Sciatic nerve (tissue), 2 donors: ENCODE measurements at regions not wholly inside any gene's neighbourhood (a gene's known extent, or its start where the extent isn't known, plus 50 kb on each side); places are given as distances from the start of the nearest gene placed in this dataset.

Experiments
- ATAC-seq: fragments of 200-7000 bp; cut with Tn5 transposase; one replicate; pipeline ENCODE4 v1.9.1; 2020; ENCODE audit warnings: mild to moderate bottlenecking, moderate library complexity
- DNase-seq: peaks from one replicate; pipeline ENCODE4 v3.0.0-alpha.2; 2020; ENCODE audit warnings: low spot score
- intact Hi-C: fragments of 100-400 bp; cut with DNase I; formaldehyde crosslinking; loops from one replicate; pipeline ENCODE4 v1.14.2; 2022
- donor health status: DM: no; HTN: no; CAD: no.
- donor health status: DM: no; HTN: no; CAD: no.

DNA sequence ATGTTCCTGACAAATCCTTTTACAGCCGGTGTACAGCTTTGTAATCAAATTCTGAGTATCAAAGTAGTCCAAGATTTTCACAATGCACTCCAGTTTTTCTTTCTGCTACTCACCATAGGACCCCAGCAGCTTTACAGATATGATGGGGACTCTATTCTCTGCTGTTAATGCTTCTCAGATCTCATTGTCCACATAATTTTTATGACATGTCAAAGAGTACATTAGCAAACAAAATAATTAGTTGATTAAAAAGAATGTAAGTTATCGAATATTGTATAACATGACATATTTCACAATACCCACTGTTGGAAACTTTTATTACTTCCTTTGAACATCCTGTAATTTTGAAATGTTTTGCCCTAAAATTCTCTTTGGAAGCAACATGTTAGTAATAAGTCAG lies 81.4 kb upstream of the KIAA1217 start:
- intact Hi-C loops = no loop called here
- DNase-seq (no peak), ATAC-seq (no peak)

DNA sequence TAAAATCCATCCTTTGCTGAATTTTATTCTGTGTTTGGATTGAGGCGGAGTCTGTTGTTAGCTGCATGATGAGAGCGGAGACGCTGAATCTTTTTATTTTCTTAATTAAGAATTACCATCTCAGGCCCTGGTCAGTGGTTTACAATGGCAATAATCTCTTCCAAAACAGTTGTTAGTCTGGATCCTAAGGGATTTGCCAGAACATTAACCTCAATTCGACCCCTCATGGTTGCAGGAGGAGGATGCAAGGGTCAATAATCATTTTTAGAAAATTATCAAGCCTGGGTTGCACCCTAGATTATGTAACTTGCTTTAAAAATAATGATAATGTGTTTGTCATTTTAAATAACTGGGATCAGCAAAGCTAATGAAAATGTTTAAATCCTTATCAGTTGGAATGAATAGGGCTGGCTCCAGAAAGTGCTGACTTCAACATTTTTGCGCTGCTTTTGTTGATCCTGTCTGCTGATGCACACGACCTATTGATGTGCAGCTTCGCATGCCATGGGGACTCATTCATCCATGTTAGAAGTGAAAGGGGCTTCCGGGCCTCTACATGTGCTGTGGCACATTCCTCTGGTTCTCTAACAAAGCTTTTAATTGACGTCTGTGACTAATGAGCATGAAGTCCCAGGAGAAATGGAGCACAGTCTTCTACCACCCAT lies 80.7 kb upstream of the KIAA1217 start:
- ATAC-seq = no peak
- intact Hi-C loops = no loop called here
- no peak for DNase-seq

DNA sequence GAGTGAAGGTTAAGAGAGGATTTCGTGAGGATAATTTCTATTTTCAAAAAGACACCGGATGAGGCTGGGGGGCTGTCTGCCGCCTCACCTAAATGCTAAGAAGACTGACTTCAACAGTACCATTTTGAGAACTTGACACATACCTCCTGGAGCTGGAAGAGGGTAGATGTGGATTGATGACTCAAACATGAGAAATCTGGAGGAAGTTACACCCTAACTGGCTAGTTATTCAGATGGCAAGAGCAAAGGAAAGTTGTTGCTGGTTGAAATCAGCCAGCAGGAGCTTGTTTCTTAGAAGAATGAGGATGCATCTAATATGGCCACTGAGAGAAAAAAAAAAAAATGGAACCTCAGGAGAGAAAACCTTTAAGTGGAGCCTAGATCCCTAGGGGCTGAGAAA lies 76.2 kb upstream of the KIAA1217 start:
- ATAC-seq (no peak), DNase-seq (no peak)
- intact Hi-C loops = no loop called here

DNA sequence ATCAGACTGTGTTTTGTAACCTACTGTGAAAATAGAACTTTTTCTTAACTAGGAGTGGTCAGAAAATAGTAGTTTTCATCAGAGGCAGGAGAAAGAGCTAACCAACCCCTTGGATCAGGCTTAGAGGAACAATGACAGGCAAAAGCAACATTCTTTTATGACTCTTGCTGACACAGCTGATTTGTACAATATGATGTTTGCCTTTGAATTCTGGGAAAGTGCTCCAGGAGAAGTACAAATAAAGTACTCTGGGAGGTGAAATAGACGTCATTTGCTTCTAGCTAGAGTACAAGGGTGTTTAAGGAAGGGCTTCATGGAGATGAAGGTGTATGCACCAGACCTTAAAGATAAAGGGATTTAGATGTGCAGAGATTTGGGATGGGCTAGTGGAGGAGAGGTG lies 75.1 kb upstream of the KIAA1217 start:
- DNase-seq (no peak), ATAC-seq (no peak)
- intact Hi-C loops = no loop called here

DNA sequence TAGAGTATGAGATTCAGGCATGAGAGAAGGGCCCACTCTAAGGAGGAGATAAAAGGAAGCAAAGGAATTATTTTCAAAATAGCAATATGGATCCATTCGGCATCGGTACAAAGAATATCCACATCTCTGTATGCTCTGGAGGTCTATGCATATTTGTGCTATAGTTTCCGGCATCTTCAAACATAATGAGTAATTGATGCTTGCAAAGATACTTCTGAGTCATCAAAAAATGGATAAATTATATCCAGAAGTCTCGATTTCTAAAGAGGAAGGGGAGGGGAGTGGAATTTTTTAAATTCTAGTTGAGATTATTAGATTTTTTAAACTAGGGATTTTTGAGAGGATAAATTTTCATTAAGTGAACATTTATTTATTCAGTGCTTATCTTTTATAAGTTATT lies 72.9 kb upstream of the KIAA1217 start:
- ATAC-seq (no peak), DNase-seq (no peak)
- intact Hi-C loops = no loop called here

DNA sequence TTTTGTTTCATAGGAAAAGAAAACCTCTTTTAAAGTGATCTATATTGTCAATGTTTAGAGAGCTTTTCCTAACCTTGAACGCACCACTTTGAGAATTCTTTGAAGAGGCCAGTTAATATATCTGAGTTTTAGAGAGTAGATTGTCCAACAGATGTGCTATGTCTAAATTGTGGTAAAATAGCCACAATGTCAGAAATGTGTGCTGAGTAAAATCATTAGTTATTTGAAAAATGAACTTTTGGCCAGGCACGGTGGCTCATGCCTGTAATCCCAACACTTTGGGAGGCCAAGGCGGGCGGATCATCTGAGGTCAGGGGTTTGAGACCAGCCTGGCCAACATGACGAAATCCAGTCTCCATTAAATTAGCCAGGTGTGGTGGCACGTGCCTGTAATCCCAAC lies 61.6 kb upstream of the KIAA1217 start:
- ATAC-seq = no peak
- no peak for DNase-seq
- intact Hi-C loops = no loop called here

DNA sequence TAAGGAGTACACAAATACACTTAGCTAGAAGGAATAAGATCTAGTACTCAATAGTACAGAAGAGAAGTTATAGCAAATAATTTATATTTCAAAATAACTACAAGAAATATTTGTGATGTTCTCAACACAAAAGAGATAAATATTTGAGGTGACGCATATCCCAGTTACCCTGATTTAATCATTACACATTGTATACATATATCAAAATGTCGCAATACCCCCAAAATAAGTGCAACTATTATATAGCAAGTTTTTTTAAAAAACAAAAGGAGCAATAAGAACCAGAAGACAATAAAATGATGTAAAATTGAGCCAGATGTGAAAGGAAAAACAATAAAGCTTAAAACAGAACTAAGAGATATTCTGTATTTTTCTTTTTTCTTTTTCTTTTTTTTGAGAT lies 59.3 kb upstream of the KIAA1217 start:
- ATAC-seq (no peak), DNase-seq (no peak)
- intact Hi-C loops = loop anchor here (1.0 kb wide), 1 partner anchor 9 kb away; no protein-coding TSS in a partner anchor

DNA sequence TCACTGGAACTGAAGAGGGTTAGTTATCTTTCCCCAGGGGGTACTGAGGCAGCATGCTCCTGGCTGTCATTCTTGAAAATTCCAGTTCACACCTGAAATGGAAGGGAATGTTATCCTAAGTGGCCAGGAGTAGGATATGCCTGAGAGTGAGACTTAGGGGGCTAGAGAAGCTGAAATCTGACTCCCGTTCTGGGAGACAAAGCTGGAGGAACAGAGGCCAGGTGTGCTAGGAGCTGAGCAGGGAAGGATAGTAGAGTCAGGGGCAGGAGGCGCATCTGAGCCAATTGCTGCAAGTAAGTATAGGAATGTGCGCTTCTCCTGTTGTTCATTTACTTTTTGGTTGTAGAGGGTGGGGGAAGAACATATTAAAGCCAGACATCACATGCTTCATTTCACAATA lies 58.1 kb upstream of the KIAA1217 start:
- DNase-seq = no peak
- intact Hi-C loops = loop anchor here (1.0 kb wide), 1 partner anchor 7 kb away; no protein-coding TSS in a partner anchor
- ATAC-seq = no peak

DNA sequence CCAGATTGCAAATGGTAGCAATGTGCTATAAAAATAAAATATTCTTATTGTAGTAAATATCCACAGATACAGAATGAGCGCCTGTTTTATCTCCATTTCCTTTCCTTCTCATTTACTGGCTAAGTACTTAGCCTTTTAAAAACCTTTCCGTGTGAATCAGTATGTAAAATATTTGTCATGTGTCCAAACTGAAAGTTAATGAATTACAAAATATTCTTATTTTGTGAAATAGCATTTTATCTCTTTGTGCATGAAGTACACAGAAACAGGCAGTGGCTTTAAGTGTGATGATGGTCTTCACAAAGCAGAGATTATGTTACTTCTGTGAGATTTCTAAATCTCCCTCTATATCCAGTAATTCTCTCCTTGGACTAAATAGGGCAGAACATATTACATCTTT lies 56.7 kb upstream of the KIAA1217 start:
- intact Hi-C loops = no loop called here
- ATAC-seq = no peak
- DNase-seq = no peak

DNA sequence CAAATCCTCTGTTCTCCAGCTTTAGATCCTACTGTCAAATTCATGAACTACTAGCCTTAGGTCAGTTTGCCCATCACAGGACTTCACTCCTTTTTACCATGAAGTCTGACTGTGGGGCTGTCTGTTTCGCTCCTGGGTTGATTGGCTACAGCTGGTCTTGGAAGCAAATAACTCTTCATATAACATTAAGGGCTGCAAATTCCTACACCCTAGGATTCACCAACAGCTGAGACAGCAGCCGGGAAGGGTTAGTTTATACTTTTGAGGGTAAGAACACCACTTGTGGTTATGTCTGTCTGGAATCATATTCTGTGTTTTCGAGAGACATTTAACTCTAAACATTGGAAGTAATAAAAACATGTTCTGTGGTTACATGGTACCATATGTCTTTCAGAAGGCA lies 55.9 kb upstream of the KIAA1217 start:
- no peak for DNase-seq
- no peak for ATAC-seq
- intact Hi-C loops = no loop called here

DNA sequence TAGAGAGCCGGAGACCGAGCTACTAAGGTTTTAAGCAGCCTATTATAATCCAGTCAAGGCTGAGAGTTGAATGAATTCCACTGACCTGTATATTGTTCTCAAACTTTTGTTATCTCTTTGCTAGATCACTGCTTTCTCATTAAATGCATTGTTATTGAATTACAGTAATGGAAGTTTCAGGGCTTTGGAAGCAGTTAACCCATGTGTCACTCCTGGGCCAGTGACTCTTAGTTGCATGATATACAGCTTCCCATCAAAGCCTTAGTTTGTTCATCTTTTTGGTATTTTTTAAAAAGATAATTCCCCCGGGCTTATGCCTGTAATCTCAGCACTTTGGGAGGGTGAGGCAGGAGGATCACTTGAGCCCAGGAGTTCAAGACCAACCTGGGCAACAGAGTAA lies 55.4 kb upstream of the KIAA1217 start:
- intact Hi-C loops = no loop called here
- DNase-seq (no peak), ATAC-seq (no peak)

DNA sequence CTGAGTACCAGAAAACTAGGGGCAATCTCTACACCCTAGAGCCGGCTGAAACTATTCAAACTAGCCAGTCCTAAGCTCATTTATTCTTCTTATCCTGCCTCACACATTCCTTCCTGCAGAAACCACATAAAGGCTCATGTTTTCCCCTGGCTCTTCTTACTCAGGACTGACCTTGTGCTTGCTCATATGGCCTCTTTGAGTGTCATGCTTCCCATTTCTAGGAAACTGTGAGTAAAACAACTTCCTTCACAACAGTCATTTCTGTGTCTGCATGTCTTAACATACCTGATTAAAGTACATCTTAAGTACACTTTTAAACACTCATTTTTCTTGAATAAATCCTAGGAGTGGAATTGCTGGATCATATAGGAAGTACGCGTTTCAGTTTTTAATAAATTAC lies 52.3 kb upstream of the KIAA1217 start:
- DNase-seq (no peak), ATAC-seq (no peak)
- intact Hi-C loops = no loop called here

DNA sequence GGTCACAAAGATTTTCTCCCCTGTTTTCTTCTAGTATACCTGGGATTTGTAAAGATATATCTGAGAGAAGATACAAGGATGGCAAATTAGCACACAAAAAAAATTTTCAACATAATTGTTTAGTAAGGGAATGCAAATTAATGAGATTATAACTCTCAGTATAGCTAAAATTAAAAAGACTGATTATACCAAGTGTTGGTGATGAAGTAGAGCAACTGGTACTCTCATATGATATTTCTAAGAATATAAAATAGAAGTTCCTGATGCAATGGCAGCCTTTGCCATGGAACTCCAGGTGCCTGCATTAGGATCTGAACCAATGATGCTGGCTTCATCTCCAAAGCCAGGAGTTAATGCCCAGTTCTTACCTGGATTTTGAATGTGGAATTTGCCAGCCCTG lies 51.4 kb upstream of the KIAA1217 start:
- no peak for DNase-seq
- intact Hi-C loops = no loop called here
- ATAC-seq = no peak
